GM10266 (cell line): ENCODE measurements at regions not wholly inside any gene's neighbourhood (a gene's known extent, or its start where the extent isn't known, plus 50 kb on each side); places are given as distances from the start of the nearest gene placed in this dataset.
A peak's percentile ranks its signal among the peaks of the same experiment; 100 is the strongest.

Experiments
- DNase-seq: peaks from one replicate; pipeline ENCODE4 v3.0.0; 2012; ENCODE audit errors: extremely low spot score
- CTCF ChIP-seq: IDR thresholded peaks from 2 replicates; pipeline ENCODE4 v1.5.1; 2012; ENCODE audit warnings: mild to moderate bottlenecking, low read depth; ENCODE audit not compliant: control insufficient read depth, insufficient read depth; ENCODE audit errors: missing control alignments

GRCh38 chr12:131591136-131591535 lies 119.8 kb upstream of the SFSWAP start:
- DNase-seq = no peak
- no peak for TF ChIP-seq CTCF

- TF ChIP-seq CTCF = no peak
Measured at GRCh38 chr12:131591714-131592709, 118.9 kb upstream of the SFSWAP start.

GRCh38 chr12:131592972-131593371 lies 117.9 kb upstream of the SFSWAP start:
- peak; percentile 87 for DNase-seq

More at GRCh38 chr12:131591714-131592709, 118.9 kb upstream of the SFSWAP start:
- no peak for DNase-seq

GRCh38 chr12:131593406-131593805 lies 117.5 kb upstream of the SFSWAP start:
- no peak for TF ChIP-seq CTCF
- no peak for DNase-seq

More at GRCh38 chr12:131592972-131593371, 117.9 kb upstream of the SFSWAP start:
- no peak for TF ChIP-seq CTCF

GRCh38 chr12:131596115-131596514 lies 114.8 kb upstream of the SFSWAP start:
- no peak for TF ChIP-seq CTCF
- DNase-seq = no peak

GRCh38 chr12:131597333-131597732 lies 113.6 kb upstream of the SFSWAP start:
- no peak for TF ChIP-seq CTCF
- DNase-seq = no peak

- TF ChIP-seq CTCF = no peak
- DNase-seq = no peak
Measured at GRCh38 chr12:131598717-131599116, 112.2 kb upstream of the SFSWAP start.
